Breast epithelium (tissue), 3 donors: ENCODE measurements at regions not wholly inside any gene's neighbourhood (a gene's known extent, or its start where the extent isn't known, plus 50 kb on each side); places are given as distances from the start of the nearest gene placed in this dataset.
"Not testable (repeated sequence)": the region's sequence is repeated elsewhere in the genome, so short reads cannot be mapped to it uniquely, and the experiment has no call there.

Experiments
- CTCF ChIP-seq, 3 donors: fragments of 450-650 bp; IDR thresholded peaks; one replicate each; pipeline ENCODE4 v1.5.1; 2016 to 2017; ENCODE audit warnings: antibody characterized with exemption in 3 of 3, mild to moderate bottlenecking in 3 of 3, moderate library complexity in 3 of 3
- POLR2A ChIP-seq: fragments of 450-650 bp; IDR thresholded peaks from one replicate; pipeline ENCODE4 v1.6.1; 2016; ENCODE audit warnings: antibody characterized with exemption, mild to moderate bottlenecking, moderate library complexity

- not testable (repeated sequence) for TF ChIP-seq CTCF (IDR thresholded peaks at IDR 0.05); POLR2A
Measured at GRCh38 chr4:117600936-117601335, 433.4 kb upstream of the NDST3 start.
